HEK293 (cell line): ENCODE measurements at regions not wholly inside any gene's neighbourhood (a gene's known extent, or its start where the extent isn't known, plus 50 kb on each side); places are given as distances from the start of the nearest gene placed in this dataset.

ENCODE experiments used
- CTCF ChIA-PET: fragments of 350-600 bp; formaldehyde crosslinking; extraction: SDS; loops from one replicate; lab custom pipeline; 2021; ENCODE audit warnings: antibody characterized with exemption; lab: Yijun Ruan, JAX
- POLR2A ChIA-PET: fragments of 300-600 bp; formaldehyde crosslinking; extraction: SDS; loops from one replicate; lab custom pipeline; 2020; ENCODE audit warnings: antibody characterized with exemption, inconsistent platforms; lab: Yijun Ruan, JAX
- H3K27ac ChIP-seq: fragments of 200-500 bp; sonication (Bioruptor generic); 2 replicates; pipeline ENCODE4 v1.5.1; 2014; ENCODE audit warnings: low read depth, low read length, control low read depth, inconsistent platforms; ENCODE audit errors: extremely low read depth
- H3K36me3 ChIP-seq, 2 experiments: fragments of 200-500 bp in 1 of 2; sonication (Bioruptor generic) in 1 of 2; 1 replicate in 1 of 2; 2 replicates in 1 of 2; pipeline ENCODE4 v1.5.1; 2014 to 2017; ENCODE audit warnings: inconsistent platforms in 2 of 2, low read length in 2 of 2; ENCODE audit not compliant: control insufficient read depth in 2 of 2, insufficient read depth in 1 of 2
- H3K4me1 ChIP-seq: fragments of 200-500 bp; sonication (Bioruptor generic); 2 replicates; pipeline ENCODE4 v1.5.1; 2014; ENCODE audit warnings: mild to moderate bottlenecking, low read length, inconsistent platforms; ENCODE audit not compliant: control insufficient read depth, insufficient read depth
- H3K4me3 ChIP-seq: 2 replicates; pipeline ENCODE4 v1.5.1; 2011; ENCODE audit warnings: low read depth, mild to moderate bottlenecking, control low read depth, low read length, moderate library complexity
- H3K9me3 ChIP-seq: fragments of 200-500 bp; sonication (Bioruptor generic); 2 replicates; pipeline ENCODE4 v1.5.1; 2014; ENCODE audit warnings: low read depth, low read length, inconsistent platforms; ENCODE audit not compliant: control insufficient read depth, insufficient read depth
- BCL11B ChIP-seq: fragments of 450-650 bp; formaldehyde crosslinking; IDR thresholded peaks from 2 replicates; pipeline ENCODE4 v1.5.1; 2016; ENCODE audit warnings: low read depth, missing biosample characterization, missing genetic modification characterization
- ELK4 ChIP-seq: IDR thresholded peaks from 2 replicates; pipeline ENCODE4 v1.6.1; 2011; ENCODE audit warnings: mild to moderate bottlenecking, low read depth, low read length, borderline replicate concordance
- IKZF3 ChIP-seq: fragments of 450-650 bp; IDR thresholded peaks from 2 replicates; pipeline ENCODE4 v1.5.0; 2018; ENCODE audit warnings: missing biosample characterization, mild to moderate bottlenecking, missing genetic modification characterization, moderate library complexity
- KLF16 ChIP-seq: fragments of 450-650 bp; formaldehyde crosslinking; IDR thresholded peaks from 2 replicates; pipeline ENCODE4 v1.5.1; 2017; ENCODE audit warnings: missing biosample characterization, missing genetic modification characterization
- SCRT1 ChIP-seq: fragments of 450-650 bp; formaldehyde crosslinking; IDR thresholded peaks from 2 replicates; pipeline ENCODE4 v1.5.1; 2016; ENCODE audit warnings: missing biosample characterization, missing genetic modification characterization, borderline replicate concordance
- ZBTB20 ChIP-seq: fragments of 450-650 bp; formaldehyde crosslinking; IDR thresholded peaks from 2 replicates; pipeline ENCODE4 v1.5.1; 2016; ENCODE audit warnings: missing biosample characterization, missing genetic modification characterization
- ZBTB44 ChIP-seq: fragments of 450-650 bp; IDR thresholded peaks from 2 replicates; pipeline ENCODE4 v1.5.1; 2018; ENCODE audit warnings: missing biosample characterization, mild to moderate bottlenecking, missing genetic modification characterization
- ZBTB48 ChIP-seq: fragments of 450-650 bp; formaldehyde crosslinking; IDR thresholded peaks from 2 replicates; pipeline ENCODE4 v1.5.1; 2016; ENCODE audit warnings: missing biosample characterization, missing genetic modification characterization
- ZBTB49 ChIP-seq: fragments of 450-650 bp; formaldehyde crosslinking; IDR thresholded peaks from 2 replicates; pipeline ENCODE4 v1.5.1; 2016; ENCODE audit warnings: missing biosample characterization, missing genetic modification characterization, low read depth
- ZNF112 ChIP-seq: fragments of 450-650 bp; formaldehyde crosslinking; IDR thresholded peaks from 2 replicates; pipeline ENCODE4 v1.5.0; 2017; ENCODE audit warnings: missing biosample characterization, missing genetic modification characterization
- ZNF24 ChIP-seq: fragments of 450-650 bp; formaldehyde crosslinking; IDR thresholded peaks from 2 replicates; pipeline ENCODE4 v1.5.1; 2016; ENCODE audit warnings: missing biosample characterization, missing genetic modification characterization
- ZNF391 ChIP-seq: fragments of 450-650 bp; formaldehyde crosslinking; IDR thresholded peaks from 2 replicates; pipeline ENCODE4 v1.5.1; 2016; ENCODE audit warnings: low read depth, missing biosample characterization, missing genetic modification characterization, borderline replicate concordance
- ZNF473 ChIP-seq: fragments of 450-650 bp; formaldehyde crosslinking; IDR thresholded peaks from 2 replicates; pipeline ENCODE4 v1.5.1; 2017; ENCODE audit warnings: missing biosample characterization, missing genetic modification characterization
- ZNF529 ChIP-seq: fragments of 450-650 bp; formaldehyde crosslinking; IDR thresholded peaks from 2 replicates; pipeline ENCODE4 v1.5.1; 2017; ENCODE audit warnings: missing genetic modification characterization, missing biosample characterization; ENCODE audit not compliant: insufficient replicate concordance
- ZNF677 ChIP-seq: fragments of 450-650 bp; IDR thresholded peaks from 2 replicates; pipeline ENCODE4 v1.5.0; 2018; ENCODE audit warnings: missing biosample characterization, mild to moderate bottlenecking, missing genetic modification characterization, moderate library complexity
- ZSCAN16 ChIP-seq: fragments of 450-650 bp; formaldehyde crosslinking; IDR thresholded peaks from 2 replicates; pipeline ENCODE4 v1.5.1; 2016; ENCODE audit warnings: missing biosample characterization, missing genetic modification characterization
- TF ChIP-seq, protein P1 (sequence below): fragments of 450-650 bp; formaldehyde crosslinking; IDR thresholded peaks from 2 replicates; pipeline ENCODE4 v1.5.1; 2016; ENCODE audit warnings: missing biosample characterization, missing genetic modification characterization

- POLR2A ChIA-PET: no interaction called here
- Histone ChIP-seq H3K36me3 (no peaks in the 10 kb centered on the region), H3K4me3 (no peak overlapping the region), H3K4me1 (no peaks in the 10 kb centered on the region), H3K27ac (no peak overlapping the region)
- TF ChIP-seq ZNF529: no peak
- TF ChIP-seq, all 188 proteins: peak for 0
- CTCF ChIA-PET: no interaction called here
- H3K9me3 ChIP-seq: no peaks in the 10 kb centered on the region
Observed at GRCh38 chr11:41895081-41895480, 435.6 kb upstream of the LRRC4C start.

- H3K4me1 ChIP-seq: no peaks in the 10 kb centered on the region
- POLR2A ChIA-PET: no interaction called here
- H3K9me3 ChIP-seq: no peaks in the 10 kb centered on the region
- H3K36me3 ChIP-seq: no peaks in the 10 kb centered on the region
- H3K4me3 ChIP-seq: no peak overlapping the region
- CTCF ChIA-PET: no interaction called here
- H3K27ac ChIP-seq: no peak overlapping the region
- TF ChIP-seq, protein P1, sequence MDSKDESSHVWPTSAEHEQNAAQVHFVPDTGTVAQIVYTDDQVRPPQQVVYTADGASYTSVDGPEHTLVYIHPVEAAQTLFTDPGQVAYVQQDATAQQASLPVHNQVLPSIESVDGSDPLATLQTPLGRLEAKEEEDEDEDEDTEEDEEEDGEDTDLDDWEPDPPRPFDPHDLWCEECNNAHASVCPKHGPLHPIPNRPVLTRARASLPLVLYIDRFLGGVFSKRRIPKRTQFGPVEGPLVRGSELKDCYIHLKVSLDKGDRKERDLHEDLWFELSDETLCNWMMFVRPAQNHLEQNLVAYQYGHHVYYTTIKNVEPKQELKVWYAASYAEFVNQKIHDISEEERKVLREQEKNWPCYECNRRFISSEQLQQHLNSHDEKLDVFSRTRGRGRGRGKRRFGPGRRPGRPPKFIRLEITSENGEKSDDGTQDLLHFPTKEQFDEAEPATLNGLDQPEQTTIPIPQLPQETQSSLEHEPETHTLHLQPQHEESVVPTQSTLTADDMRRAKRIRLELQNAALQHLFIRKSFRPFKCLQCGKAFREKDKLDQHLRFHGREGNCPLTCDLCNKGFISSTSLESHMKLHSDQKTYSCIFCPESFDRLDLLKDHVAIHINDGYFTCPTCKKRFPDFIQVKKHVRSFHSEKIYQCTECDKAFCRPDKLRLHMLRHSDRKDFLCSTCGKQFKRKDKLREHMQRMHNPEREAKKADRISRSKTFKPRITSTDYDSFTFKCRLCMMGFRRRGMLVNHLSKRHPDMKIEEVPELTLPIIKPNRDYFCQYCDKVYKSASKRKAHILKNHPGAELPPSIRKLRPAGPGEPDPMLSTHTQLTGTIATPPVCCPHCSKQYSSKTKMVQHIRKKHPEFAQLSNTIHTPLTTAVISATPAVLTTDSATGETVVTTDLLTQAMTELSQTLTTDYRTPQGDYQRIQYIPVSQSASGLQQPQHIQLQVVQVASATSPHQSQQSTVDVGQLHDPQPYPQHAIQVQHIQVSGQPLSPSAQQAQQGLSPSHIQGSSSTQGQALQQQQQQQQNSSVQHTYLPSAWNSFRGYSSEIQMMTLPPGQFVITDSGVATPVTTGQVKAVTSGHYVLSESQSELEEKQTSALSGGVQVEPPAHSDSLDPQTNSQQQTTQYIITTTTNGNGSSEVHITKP (tag by site-specific recombination): no peak
- no peak for TF ChIP-seq ZNF677
- no peak for TF ChIP-seq SCRT1 (tag by site-specific recombination)
- no peak for TF ChIP-seq ZNF473 (tag by site-specific recombination)
- TF ChIP-seq ZNF24: no peak
- no peak for TF ChIP-seq ELK4
- TF ChIP-seq ZNF391: no peak
- no peak for TF ChIP-seq ZBTB49 (tag by site-specific recombination)
- no peak for TF ChIP-seq ZBTB48 (tag by site-specific recombination)
- TF ChIP-seq ZBTB20 (tag by site-specific recombination): no peak
- TF ChIP-seq IKZF3 (tag by site-specific recombination): no peak
- TF ChIP-seq BCL11B (tag by site-specific recombination): no peak
- no peak for TF ChIP-seq ZSCAN16
- no peak for TF ChIP-seq ZNF112 (tag by site-specific recombination)
- TF ChIP-seq ZBTB44 (tag by site-specific recombination): no peak
- TF ChIP-seq KLF16 (tag by site-specific recombination): no peak
Observed at GRCh38 chr11:41897991-41898390, 438.5 kb upstream of the LRRC4C start.
